HG03196 (cell line): ENCODE measurements at regions not wholly inside any gene's neighbourhood (a gene's known extent, or its start where the extent isn't known, plus 50 kb on each side); places are given as distances from the start of the nearest gene placed in this dataset.
"Not testable (repeated sequence)": the region's sequence is repeated elsewhere in the genome, so short reads cannot be mapped to it uniquely, and the experiment has no call there.

Experiments used
- ATAC-seq: cut with Tn5 transposase; IDR thresholded peaks from one replicate; pipeline ENCODE4 v1.9.1; 2021; ENCODE audit not compliant: unreplicated experiment

DNA sequence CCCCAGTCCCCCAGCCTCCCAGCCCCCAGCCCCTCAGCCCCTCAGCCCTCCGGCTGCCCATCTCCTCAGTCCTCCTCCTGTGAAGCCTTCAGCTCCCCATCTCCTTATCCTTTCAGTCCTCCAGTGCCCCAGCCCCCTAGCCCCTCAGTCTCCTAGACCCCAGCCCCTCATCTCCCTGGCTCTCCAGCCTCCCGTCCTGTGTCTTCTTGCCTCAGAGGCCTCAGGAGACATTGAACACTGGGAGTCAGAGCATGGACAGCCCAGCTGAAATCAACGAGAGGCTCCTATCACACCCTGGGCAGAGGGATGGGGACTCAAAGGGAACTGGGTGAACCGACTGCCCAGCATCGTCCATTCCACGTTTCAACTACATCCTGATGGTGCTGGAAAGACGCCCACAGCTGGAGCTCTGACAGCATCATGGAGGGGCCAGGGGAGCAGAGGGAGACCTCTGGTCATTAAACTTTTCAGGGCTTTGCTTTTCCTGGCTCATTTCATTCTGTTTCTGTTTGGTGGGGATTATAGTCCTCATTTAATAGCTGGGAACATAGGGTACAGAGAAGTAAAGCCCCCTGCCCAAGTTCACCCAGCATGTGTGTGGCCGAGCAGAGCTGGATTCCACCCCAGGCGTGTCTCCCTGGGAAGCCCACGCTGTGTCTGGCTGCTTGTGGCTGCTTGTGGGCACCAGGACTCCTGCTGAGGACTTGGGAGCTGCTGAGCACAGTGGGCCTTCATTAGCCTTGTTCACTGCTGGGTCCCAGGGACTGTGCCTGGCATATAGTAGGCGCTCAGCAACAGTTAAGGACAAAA is 396.7 kb downstream of the PTPRU start:
- no peak for ATAC-seq

DNA sequence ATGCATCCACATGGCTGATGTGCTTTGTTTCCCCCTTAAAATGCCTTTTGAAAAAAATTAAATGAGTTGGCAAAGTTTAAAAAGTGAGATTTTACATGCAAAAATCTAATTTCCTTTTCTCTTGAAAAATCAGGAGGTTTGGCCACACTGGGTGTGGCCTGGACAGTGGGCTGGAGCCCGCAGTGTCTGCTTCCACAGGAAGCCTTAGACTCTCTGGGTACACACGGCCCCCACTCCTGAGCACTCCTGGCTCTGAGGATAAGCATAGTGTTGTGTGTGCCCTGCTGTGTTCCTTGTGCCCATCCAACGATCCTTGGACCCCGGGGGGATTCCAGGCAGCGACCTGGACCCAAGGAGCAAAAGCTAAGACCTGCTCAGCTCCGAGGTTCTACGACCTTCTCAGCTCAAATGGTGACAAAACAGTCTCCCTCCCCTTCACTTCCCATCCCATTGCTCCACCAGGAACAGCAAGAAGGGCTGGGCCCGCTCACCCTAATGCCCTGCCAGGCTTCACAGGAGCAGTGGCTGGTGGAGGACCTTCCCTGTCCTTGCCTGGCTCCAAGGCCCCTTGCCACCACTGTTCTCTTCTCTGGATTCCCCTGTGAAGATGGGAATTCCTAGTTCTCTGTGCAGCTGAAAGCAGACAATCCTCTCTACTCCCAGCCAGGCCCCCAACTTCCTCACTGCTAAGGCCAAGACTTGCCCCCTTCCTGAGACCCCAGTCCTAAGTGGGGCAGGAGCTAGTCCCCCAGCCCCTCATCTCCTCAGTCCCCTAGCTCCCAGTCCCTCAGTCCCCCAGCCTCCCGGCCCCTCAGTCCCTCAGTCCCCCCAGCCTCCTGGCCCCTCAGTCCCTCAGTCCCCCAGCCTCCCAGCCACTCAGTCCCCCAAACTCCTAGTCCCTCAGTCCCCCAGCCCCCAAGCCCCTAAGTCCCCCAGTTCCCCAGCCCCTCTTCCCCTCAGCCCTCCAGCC is 395.8 kb downstream of the PTPRU start:
- ATAC-seq: no peak

DNA sequence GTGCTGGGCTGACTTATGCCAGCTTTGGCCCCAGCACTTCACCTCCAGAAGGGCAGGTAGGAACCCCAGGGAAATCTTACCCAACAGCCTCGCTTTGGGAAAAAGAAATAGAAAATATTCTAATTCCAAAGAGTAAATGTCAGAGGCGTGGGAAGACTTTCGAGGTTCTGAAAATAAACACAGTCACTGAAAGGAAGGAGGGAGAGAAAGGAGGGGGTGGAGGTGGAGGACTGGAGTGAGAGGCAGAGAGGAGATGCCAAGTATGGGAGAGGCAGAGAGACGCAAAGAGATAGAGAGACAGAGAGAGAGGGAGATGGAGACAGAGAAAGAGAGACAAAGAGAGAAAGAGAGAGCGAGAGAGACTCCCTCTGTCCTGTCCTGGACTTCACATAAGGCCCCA is 395.0 kb downstream of the PTPRU start:
- ATAC-seq: no peak

DNA sequence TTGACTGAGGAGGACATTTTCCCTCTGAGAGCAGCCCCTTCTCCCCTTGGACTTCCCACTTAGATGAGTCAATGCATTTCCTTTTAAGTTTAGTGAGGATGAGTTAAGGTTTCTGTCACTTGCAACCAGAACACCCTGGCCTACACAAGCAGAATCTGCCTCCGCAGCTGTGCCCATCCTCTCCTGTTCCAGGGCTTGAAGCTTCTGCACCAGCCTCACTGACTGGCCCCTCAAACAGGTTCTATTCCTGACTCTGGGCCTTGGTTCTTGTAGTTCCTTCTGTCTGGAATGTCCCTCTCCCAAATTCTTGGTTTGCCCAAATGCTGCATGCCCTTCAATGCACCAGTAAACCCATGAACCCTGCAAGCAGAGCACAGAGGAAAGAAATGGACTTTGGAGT is 394.4 kb downstream of the PTPRU start:
- ATAC-seq: no peak

DNA sequence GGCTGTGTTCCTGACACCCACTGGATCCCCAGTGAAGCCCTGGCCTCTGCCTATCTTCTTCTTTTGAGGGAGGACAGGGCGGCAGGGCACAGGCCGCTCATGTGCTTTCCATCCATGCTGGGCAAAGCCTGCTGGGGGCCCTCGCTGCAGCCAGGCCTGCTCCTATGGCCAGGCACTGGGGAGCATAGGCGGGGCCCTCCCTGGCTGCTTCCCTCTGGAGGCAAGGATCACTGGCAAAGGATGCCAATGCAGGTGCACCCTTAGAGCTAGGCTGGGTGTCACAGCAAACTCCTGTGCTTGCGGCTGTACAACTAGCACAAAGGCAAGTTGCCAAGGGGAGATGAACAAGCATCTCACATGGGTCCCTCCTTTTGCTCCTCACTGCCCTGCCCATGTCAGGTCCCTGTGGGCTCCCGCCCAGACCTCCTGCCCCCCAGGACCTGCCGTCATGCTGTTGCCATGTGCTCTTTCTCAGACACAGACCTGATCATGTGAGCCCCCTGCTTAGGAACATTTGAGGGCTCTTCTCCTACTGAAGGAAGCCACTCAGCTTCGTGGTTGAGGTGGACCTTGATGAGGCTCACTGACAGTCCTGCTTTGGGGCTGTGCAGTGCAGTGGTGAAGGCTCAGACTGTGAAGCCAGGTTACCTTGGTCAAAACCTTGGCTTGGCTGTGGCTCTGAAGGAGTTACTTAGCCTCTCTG is 393.6 kb downstream of the PTPRU start:
- ATAC-seq: no peak

DNA sequence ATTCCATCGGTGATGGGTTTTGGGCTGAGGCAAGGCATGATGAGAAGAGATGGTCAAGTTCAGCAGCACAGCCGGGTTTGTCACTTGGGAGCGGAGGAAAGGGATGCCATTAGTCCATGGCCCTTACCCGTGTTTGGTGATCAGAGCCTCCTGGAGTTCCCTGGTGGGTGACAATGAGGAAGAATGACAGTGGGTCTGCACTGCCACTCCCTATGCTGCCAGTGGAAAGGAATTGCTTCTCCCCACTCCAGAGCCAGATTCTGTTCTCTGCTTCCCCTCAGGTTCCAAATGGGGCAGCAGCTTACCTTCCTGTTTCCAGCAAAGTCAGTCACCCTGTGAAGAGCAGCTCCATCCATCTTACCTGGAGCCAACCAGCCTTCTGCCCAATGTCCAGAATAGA is 393.1 kb downstream of the PTPRU start:
- ATAC-seq: no peak

DNA sequence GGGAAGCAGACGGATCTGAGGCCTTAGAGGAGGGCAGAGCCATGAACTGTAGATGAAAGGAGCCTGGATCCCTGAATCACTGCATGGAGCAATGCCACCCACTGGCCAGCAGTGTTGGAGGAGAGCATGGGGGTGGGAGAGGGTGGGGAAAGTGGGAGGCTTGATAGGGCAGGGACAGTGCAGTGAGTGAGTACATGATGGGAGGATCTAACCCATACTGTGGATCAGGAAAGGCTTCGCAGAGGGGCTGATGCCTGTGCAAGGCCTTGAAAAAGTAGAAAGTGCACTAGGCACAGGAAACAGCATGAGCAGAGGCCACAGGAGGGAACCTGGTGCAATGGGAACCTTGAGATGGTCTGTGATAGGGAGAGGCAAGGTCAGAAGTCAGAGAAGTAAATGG is 391.9 kb downstream of the PTPRU start:
- no peak for ATAC-seq

DNA sequence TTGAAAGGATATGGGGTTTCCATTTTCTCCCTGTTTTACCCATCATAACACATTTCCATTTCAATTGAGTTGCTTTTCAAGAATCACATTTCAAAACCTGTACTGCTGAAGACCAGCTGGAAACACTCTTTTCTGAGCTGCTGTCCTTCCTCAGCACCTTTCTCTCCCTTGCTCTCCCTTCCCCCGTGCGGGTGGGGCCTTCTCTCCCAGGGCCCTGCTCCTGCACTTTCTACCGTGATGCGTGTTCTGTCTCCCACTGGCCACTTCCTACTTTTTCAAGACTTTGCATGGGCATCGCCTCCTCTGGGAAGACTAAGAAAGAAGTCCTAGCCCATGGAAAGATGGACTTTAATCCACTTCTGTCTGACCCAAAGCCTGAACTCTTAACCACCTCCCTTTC is 390.4 kb downstream of the PTPRU start:
- ATAC-seq: no peak

DNA sequence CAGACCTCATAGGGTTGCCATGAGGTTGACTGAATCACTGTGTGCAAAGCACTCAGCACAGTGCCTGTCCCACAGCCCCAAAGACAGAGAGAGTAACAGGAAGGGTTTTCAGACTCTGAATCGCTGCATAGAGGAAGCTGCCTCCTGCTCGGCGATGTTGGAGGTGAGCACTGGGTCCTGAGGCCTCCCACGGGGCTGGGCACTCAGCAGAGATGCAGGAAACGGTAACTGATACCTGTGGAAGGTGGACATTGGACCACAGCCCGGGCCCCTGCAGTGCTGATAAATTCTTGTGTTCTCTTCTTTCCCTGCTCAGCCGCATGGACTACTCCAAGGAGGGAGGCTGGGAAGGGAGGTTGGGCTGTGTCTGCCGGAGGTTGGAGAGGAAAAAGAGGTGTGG is 389.7 kb downstream of the PTPRU start:
- no peak for ATAC-seq

DNA sequence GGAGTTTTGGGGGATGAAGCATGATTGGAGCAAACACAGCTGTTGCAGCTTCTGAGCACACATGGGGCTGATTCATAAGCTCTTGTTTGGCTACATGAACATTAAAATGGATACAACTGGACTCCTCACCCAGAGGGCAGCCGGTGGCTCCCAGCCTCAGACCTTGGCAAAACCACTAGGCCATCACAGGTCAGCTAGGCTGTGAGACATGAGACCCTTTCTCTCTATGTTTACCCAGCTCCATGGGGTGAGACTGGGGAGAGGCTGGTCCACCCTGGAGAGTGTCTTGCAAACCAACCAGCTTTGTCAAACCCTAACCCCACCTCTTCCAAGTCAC is 388.7 kb downstream of the PTPRU start:
- ATAC-seq: no peak

DNA sequence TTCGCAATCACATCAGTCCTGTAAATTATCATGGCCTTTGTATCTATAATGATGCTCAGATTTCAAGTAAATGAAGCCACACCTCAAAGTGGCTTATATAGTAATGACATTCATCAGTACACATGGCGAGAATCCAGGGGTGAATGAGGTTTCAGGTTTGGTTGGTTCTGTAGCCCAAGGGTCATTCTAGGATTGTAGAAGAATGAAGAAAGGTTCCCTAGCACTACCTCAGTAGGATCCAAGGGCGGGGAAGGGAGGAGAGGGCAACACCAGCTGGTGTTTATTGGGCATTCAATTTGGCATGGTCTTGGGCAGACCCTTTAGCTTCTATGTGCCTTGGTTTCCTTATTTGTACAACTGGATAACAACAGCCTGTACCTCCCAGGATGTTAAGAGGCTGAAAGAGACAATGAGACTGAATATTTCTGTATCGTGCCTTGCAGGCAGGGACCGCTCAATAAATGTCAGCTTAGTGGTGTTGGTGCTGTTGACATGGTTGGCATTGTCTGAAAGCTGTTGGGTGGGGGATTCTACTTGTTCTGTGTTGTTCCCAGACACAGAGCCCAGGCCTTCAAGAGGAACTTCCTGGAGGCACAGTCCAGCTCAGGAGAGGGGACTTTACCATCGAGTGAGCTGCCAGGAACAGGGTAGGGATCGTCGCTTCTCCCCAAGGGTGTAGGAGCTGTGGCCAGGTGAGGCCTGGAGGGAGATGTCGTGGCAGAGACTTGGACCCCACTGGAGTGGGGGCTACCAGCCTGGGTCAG is 388.2 kb downstream of the PTPRU start:
- no peak for ATAC-seq

DNA sequence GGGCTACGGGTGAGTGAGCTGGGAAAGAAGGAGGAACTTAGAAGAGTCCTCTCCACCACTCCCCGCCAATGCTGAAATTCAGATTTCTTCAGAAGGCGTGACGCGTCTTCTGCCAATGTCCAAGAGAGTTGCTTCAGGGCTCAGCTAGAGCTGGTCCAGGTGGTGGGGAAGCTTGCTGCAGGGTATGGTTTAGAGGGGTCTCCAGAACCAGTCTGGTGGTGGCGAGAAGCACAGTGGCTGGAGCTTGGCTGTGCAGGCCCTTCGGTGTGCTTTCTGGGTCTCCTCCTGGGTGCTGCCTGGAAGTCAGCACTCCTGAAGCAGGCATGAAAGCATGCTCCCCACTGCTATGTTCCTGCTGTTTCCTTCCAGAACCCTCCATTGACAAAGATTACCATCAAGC is 387.2 kb downstream of the PTPRU start:
- ATAC-seq: no peak

DNA sequence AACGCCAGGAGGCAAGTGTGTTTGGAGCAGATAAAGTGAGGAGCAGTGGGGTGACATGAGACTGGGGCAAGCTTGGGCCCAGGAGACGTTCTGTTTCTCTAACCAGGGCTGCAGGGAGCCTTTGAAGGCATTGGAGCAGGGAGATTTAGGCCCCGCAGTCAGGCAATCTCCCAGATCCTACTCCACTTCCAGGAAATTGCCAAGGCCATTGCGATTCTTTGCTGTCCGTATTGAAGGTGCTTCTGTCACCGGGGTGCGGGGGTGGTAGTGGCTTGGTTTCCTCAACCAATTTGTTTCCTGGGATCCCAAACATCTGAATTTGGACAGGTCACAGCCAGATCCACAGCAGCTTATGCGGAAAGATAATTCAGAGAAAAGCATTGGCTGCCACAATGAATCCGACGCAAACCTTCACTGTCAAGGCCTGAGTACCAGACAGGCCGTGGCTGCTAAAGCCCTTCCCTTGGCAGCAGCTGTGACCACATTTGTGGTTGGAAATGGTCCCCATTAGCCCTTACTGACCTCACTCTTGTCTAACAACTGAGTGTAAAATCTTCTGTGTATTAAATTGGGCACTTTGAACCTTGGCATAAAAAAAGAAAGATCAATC is 385.6 kb downstream of the PTPRU start:
- no peak for ATAC-seq

DNA sequence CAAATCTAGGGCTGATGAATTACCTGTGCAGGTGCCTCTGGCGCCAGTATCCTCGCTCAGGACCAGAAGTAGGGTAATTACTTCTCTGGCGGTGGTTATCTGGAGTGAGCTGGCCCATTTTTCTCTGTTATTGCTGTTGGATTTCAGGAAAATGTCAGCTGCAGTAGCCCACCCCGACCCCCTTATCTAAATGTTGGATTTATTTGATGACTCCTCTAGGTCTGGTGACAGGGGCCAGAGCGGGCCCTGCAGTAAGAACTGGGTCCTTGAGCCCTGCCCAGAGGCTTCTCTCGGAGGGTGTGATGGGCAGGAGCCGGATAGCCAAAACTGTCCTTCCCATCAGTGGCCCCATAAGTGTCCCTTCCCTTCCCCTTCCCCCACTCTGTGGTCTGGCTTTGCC is 384.3 kb downstream of the PTPRU start:
- ATAC-seq: no peak

DNA sequence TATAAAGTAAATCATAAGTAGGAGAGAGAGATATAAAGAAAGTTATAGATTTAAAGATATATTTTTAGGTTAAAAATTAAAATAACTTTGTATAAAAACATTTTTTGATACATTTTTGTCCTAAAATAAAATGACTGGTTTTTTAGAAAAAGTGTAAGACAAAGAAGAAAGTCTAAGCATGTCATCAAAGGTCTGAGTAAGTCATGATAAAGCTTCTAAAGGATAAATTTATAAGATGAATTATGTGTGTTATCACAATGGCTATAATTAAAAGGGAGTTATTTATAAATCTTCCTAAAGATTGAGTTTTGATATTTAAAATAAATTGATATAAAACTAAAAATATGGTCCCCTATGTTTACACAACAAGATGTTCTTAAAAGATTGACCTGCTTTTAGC is 370.9 kb downstream of the PTPRU start:
- ATAC-seq: no peak

DNA sequence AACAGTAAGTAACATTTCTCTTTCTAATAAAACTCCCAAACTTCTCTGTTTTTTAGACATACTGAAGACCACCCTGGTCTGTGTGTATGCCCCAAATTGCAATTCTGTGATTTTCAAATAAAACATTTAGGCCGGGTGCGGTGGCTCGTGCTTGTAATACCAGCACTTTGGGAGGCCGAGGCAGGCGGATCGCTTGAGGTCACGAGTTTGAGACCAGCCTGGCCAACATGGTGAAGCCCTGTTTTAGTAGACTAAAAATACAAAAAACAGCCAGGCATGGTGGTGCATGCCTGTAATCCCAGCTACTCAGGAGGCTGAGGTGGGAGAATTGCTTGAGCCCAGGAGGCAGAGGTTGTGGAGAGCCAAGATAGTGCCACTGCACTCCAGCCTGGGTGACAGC is 368.5 kb downstream of the PTPRU start:
- not testable (repeated sequence) for ATAC-seq

DNA sequence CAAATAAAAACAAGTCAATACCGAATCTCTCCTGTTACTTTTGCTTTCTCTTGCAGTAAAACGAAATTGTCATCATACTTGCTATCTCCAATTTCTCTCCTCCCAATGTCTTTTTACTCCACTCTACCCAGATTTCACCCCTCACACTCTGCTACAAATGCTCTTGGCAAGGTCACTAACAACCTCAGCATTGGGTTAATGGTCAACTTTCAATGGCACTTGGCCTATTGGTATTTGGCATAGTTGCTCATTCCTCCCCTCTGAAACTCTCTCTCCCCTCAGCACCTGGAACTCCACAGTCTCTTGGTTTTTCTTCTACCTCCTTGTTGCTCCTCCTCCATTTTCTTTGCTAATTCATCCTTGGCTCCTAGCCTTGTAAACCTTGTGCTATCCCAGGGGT is 367.3 kb downstream of the PTPRU start:
- ATAC-seq: no peak

DNA sequence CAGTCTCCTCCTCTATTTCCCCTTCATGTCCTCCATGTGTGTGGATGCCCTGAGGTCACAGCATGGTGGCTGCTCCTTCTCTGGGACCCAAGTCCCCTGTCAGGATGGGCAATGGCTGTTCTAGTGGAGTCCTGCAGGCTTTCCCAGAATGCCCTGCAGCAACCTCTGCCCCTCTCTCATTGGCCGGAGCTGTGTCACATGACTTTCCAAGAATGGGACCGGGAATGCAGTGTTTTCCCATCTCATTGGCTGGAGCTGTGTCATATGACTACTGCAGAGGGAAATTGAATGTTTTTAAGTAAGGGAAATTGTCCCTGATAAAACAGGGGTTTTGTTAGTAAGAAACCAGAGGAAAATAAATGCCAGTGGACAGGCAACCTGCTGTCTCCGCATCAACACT is 365.9 kb downstream of the PTPRU start:
- no peak for ATAC-seq

DNA sequence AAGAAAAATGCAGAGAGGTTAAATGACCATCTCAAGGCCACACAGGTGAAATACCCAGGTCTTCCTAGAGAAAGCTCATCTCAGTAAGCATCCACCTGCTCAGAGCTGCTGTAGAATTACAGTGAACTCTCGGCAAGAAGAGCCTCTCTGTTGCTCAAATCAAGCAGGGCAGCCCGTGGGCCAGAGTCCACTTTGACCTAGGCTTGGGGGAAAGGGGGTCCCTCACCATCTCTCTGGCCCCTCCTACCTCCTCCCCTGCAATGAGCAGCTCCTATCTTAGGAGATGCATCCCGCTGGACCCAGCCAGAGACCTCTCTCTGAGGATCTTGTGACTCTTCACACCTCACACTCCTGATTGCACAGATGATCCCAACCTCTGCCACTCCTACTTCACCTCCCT is 364.7 kb downstream of the PTPRU start:
- ATAC-seq: no peak

DNA sequence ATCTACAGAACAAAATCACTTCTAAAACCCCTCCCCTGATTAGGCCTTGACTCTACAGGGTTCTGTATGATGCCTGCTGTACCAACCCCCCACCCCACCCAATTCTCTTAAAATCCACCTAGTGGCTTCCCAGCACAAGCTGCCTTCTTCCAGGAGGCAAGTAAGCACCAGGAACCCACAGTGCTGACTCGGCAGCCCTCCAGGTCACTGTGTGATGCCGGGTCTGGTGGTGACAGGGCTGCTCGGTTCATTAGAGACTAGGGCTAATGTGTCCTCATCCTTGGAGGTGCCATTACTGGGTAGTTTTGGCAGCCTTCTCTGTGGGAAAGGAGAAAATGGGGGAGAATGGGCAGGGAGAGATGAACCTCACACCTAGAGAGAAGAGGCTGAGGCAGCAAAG is 363.5 kb downstream of the PTPRU start:
- ATAC-seq: no peak

DNA sequence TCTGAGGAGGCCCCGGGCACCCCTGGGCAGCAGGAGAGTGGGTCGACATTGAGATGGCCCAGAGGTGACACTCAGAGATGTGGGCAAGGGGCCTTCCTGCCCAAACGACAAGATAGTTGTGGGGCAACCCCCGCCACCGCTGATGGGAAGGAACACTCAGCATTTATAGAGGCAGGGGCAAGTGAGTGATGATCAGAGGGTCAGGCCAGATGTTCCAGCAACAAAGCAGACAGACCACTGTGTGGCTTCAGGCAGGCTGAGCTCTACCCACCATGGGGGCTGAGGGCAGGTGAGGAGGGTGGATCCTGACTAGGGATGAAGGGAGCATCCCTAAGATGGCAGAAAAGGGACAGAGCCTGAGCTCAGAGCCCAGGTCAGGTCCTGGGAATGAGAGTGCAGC is 362.7 kb downstream of the PTPRU start:
- no peak for ATAC-seq
